ENCODE measurements at regions not wholly inside any gene's neighbourhood (a gene's known extent, or its start where the extent isn't known, plus 50 kb on each side); places are given as distances from the start of the nearest gene placed in this dataset.

DNA sequence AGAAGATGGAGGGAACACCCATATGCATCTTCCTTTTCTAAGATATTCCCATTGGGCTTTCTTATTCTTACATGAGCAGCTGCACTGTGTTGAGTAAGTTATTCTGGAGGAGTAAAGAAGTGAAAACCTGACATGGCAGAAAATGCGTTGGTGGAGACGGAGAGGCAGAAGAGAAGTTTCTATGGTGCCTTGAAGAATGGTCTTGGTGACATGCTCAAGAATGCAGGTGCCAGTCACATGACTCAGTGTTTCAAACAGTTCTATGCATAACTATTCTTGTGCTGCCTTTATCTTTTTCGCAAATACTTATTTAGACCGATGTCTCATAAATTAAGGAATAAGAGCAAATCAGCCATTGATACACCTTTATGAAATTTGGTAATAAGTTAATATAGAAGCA, 377.8 kb upstream of the IRX2 start:
- DNase-seq, result no peak

DNA sequence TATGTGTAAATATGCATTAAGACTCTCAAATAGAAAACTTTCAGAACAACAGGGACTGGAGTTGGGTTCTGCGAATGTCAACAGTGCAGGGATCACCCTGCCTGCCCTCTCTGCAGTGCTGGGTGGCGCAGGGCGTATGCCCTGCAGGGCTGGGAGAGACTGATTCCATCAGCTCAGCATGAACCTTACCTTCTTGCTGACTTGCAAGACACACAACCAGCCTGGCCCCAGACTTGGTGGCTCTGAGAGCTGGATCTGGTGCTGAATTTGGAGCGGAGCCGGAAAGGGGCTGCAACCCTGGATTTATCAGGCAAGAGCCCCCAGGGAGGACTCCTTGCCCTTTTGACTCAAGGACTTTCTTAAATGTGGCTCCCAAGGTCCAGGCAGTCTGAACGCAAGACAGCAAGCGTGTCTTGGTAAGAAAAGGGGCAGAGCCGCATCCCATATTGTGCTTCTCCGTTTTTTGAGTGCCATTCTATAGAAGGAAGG, 376.0 kb upstream of the IRX2 start:
- DNase-seq, result no peak

DNA sequence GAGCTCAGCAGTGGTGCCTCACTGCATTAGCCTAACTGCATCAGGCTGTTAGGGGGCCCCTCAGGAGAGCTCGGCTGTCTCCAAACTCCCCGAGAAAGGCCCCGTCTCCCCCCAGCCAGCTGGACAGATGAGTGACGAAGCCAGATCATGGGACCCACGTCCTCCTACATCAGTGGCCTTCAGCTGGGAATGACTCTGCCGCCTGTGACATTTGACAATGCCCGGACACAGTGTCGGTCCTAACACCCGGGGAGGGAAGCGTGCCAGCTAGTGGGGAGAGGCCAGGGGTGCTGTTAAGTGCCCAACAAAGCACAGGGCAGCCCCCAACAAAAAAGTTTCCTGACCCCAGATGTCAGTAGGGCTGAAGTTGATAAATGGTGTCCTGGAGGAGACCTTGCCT, 375.2 kb upstream of the IRX2 start:
- no peak for DNase-seq

DNA sequence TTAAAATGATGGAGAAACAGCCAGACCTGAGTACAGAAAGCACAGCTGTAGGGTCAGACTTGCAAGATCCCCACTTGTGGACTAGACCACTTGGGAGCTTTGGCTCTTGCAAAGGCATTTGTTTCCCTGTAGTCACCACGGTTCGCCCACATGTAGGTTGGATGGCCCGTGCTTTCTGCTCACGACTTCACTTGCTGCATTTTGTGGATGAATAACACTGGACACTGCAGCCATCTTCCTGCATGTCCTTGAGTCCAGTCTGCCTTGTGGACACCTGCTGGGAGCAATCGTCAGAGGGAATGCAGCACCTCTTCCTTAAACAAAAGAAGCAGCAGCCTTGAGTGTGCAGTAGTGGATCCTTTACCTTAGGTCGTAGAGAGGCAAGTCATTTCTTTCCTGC, 372.9 kb upstream of the IRX2 start:
- DNase-seq, result no peak

DNA sequence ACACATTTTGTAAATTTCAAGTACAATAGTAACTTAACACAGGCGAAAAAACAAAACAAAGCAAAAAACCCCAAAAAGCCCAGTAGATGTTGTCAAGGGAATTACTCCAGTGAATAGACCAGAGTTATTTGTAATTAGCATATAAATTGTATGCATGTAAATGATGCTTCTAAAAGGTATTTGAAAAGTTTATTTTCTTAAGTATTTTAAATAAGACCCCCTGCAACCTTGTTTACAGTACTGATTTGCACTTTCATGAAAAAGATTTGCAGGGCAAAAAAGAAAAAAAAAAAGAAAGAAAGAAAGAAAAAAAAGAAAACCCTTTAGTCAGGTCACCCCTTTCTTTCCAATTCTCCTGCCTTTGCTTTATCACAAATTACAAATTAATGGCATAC, 372.3 kb upstream of the IRX2 start:
- DNase-seq, result no peak

DNA sequence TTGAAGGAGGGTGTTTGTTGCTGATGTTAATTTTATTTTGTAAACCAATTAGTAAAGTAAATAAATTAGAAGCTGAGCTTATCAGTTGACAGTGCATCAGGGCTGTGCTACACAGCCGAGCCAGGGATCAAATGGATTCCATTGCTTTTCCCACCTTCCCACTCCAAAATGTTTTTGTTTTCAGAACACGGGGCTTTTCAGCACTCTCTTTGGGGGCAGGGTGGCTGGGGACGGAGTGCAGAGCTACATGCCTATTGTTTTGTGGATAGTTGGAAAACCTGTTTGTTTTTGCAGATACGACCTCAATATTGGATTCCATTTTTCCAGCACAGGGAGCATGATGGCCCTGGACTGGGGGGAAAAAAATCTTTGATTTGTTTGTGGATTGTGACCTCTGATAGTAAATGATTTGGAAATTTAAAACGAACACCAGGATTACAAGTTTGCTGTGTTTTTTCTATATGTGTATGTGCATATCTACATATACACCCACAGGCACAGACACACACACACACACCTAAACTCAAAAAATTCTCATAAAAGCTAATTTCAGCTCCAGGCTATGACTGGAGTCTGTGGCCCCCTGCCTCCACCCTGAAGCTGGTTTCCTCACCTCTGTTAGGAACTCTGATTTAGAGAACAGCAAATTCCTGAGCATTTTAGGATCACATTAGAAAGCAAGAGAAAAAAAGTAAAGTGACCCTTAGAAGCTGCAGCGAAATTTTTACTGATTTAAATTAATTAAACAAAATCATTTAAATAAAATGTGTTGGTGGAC, 371.7 kb upstream of the IRX2 start:
- no peak for DNase-seq

DNA sequence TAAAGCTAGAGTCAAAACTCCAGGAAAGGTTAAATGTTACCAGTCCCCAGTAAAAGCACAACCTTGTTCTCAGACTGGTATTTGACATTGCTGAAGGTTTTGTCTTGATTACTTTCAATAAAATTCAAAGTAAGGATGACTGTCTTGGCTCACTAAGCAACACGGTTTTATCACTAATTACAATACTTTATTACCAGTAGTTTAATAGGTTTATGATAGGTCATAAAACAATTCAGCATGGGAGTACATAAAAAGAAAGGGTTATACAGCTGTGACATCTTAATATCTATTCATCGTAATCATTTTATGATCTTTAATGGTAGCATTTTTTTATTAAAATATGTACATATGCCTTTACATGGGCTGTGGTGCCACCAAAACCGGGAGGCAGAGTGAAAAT, 370.7 kb upstream of the IRX2 start:
- DNase-seq, result no peak

DNA sequence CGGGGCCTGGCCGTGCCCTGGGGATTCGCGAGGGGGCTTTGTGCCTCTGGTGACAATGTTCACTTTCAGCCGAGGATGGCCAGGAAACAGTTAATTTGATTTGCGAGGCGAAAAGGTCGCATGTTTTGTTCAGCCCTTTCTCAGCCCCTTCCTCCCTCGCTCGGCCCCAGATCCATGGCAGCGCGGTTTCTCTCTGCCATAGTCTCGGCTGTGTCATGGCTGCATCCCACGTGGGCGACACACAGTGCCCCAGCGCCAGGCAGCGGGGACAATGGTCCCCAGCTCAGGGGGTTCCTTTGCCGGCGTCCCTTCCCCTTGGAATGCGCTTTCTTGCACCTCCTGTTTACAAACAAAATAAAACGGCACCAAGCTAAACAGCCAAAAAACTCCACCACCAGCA, 370.3 kb upstream of the IRX2 start:
- DNase-seq, result no peak

DNA sequence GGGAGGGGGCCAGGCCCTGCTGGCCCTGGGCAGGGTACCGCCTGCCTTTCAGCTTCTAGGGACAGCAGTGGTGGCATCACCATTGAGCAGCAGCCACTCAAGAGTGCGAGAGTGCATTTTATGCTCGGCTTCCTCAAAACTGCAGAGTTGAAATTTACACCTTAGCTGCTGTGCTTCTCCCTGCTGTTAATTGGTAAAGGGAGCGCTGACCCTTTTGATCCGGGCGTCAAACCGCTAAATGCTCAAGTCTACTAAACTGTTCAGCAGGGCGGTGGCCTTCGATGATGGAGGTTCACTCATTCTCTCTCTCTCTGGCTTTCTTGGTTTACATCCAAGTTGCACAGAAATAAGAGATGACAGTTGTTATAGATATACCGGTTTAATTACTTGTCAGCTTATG, 368.6 kb upstream of the IRX2 start:
- no peak for DNase-seq

DNA sequence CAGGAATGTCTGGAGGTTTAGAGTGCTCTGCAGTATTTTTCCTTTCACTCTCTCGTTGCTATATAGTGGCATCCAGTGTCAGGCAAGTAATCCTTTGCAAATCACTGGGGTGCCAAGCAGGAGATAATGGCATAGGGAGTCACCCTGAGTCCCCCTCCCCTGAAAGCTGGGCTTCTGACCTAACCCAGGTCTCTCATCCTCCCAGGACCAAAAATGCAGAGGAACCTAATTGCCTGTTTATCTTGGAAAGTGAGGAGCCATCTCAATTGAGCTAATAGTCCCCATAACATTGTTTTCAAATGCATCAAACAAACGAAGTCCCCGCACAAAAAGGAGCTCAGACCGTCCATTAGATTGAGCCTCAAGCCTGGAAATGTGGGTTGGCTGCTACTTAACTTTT, 368.0 kb upstream of the IRX2 start:
- DNase-seq, result no peak

DNA sequence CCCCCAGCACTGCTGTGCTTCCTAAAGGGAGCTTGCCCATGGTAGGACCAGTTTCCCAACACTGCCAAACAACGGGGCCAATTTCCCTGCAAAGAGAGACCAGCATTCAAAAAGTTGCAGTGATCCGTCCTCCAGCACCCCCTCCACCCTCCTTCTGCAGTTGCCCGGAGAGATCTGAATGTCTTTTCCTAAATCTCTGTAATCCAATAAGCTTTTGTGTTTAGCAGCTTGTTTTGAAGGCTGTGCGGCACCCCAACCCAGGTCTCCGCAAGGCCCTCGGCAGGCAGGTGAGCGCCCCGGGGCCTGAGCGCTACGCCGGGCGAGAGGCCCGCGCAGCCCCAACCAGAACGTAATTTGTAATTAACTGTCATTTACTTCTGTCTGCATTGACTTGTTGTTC, 366.9 kb upstream of the IRX2 start:
- no peak for DNase-seq

DNA sequence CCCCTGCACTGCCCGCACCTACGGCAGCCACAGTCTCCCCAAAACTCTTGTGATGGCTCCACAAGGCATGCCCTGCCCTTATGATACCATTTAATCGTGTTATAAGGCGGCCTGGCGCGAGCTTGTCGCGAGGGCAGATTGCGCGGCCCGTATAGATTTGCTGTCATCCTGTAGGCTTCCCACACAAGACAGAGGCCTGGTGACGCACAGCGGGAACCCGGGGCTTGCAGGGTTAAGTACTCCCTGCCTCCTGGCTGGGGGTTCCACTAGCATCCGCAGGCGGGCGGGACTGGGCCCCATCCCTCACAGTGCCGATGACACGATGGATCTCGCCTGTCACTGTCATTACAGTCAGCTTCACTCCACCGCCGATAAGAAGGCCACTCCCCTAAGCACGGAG, 364.9 kb upstream of the IRX2 start:
- no peak for DNase-seq

DNA sequence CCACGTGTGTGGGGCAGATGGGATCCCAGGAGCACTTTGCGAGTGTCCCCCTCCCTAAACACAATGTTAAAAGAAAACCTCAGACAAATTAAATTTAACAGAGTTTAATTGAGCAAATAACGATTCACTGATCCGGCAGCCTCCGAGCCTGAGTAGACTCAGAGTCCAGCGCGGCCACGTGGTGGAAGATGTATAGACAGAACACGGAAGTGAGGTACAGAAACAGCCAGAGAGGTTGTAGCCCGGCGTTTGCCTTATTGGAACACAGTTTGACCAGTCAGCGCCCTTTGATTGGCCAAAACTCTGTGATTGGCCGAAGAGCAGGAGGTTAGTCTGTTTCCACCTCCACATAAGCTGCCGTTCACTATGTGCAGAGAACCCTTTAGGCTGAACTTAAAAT, 363.0 kb upstream of the IRX2 start:
- DNase-seq, result no peak

DNA sequence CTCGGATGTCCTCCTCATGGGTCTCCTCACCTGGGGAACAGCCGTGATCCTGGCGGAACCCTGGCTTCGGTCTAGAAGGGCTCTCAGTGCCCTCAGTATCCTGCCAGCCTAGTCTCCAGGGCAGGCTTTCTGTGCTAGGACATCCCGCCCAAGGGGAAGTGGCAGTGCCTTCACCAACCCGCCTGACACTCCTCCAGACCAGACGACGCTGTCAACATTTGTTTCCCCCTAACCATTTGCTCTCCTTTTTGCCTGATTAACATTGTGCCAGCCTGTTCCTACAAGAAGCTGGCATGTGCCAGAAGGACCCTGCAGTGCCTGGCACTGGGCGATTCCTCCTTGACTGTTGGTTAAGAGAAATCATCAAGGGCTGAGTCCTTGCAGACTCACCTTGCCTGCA, 358.9 kb upstream of the IRX2 start:
- no peak for DNase-seq

DNA sequence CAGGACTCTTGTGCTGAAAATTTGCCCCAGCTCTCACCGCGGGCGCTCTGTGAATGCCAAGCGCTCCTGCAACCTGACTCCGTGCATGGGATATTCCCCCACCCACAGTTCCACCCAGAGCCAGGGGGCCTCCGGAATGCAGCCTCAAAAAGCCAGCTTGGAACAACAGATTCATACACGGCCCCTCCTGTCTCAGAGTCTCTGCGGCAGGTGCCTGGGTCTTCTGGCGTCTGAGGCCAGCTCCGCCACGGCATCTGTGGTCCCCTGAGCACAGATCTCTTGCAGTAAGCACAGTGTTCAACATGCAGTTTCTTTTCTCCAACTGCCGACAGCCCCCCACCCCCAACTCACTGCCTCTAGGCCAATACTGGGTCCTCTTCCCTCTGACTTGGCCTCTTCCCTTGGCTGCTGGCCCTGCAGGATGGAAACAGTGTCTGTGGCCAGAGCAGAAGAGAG, 355.7 kb upstream of the IRX2 start:
- no peak for DNase-seq

DNA sequence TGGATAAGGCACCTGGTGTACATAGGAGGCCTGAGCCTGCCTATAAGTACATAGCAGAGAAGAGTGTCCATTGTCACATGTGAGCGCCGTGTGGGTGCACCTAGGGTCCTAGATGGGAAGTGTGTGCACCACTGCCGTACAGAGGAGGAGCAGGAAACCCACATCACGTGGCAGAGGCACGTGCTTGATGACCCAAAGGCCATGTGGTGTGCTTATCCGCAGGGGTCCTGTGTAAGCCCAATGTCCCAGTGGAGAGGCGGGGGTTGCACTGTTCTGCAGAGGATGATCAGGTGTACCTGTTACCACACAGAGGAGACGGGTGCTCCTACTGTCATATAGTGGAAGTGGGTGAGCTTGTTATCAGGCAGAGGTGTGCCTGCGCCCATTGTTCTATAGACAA, 354.1 kb upstream of the IRX2 start:
- DNase-seq, result no peak

DNA sequence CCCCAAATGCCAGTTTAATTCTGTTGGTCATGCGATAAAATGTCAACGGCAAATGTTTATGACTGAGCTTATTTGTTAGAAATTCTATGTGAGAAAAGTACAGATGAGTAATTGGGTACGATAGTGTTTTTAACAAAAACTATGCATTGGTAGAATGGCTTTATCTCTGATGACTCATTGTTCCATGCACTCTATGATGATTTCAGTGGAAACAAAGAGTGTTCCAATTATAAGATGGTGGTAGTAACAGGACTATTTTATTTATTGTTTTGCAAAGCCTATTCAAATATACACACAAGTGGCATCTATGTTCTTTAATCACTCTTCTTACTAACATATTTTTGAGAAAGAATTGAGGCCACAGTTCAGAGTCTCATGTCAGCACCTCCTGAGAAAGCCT, 353.7 kb upstream of the IRX2 start:
- DNase-seq, result no peak

DNA sequence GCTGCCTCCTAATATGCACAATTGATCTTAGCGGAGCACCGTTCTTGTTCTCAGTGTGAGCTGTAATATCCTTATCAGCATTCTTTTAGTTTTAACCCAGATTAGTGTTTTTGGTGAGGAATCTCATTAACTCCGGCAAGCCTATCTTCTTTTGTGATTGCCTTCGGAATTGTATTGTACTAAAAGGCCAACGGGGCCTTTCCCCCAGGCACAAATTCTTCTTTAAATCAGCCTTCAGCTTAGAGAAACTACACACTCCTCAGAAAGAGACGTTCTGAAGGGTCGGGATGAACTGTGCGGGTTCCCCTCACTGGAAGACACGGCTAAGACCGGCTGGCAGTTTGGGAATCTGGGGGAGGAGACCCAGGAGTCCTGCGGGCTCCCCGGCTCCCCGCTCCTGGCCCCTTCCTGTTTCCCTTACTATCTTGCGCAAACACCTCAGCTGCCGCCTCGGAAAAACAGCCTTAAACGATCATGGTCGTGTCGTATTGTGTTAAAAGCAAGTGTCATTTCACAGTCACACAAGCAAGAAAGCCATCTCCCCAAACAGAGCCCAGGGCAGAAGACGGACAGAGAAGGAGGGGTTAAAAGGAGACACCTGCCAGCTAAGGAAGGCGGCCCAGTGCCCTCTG, 353.1 kb upstream of the IRX2 start:
- no peak for DNase-seq

DNA sequence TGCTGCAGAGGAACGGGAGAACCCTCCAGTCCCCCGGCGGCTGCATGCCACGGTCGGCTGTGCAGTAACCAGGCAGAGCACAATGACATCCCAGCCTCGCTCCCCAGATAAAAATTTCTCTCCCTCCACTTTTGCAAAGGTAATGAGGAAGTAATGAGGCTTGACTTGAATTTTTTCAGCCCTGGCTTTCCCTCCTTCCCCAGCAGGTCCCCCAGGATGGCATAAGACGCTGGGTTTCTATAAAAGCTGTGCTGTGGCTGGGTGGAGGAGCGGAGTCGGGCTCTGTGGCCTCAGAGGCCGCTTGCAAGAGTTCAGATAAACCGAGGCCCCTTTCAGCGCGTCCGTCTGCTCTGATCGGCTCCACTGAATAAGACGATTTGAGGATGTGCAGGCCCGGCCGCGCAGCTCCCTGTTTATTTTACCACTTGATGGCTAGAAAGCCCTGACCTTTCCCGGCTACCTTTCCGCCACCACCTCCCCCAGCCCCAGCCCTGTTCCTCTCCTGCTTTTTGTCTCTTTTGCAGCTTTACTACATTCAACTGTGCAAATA, 351.9 kb upstream of the IRX2 start:
- no peak for DNase-seq

DNA sequence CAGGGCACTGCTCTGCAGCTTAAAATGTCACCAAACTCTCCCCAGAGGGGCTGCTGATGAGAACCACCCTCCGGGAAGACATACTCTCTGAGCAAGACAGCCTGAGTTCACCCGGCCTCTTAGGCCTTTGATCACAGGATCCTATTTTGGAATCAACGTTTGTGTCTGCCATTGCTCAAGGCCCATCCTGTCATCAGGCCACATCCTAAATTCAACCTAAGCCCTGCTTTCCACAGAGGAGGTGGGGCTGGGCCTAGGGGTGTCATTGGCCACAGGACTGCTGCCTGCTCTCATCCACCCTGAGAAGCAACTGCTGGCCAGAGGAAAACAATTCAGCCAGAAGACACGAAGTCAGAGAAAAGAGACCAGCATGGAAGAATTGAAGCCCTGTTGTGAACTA, 351.1 kb upstream of the IRX2 start:
- DNase-seq, result no peak

DNA sequence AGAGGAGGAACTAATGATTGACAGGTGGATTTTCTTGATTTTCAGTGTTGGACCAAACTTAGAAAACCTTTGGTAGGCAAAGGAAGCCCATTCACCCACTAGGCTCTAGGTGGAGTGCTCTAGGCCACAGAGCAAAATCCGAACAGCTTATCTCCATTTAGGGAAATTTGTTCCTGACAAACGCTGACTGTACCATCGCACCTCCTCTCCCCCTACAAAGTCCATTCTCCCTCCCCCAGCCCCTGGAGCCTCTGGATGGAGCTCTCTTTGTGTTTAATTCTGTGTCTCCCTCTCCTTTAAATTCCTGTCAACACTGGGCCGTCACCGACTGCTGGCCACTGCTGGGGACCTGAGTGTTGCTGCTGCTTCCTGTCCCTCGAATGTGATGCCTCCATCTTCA, 350.1 kb upstream of the IRX2 start:
- no peak for DNase-seq

DNA sequence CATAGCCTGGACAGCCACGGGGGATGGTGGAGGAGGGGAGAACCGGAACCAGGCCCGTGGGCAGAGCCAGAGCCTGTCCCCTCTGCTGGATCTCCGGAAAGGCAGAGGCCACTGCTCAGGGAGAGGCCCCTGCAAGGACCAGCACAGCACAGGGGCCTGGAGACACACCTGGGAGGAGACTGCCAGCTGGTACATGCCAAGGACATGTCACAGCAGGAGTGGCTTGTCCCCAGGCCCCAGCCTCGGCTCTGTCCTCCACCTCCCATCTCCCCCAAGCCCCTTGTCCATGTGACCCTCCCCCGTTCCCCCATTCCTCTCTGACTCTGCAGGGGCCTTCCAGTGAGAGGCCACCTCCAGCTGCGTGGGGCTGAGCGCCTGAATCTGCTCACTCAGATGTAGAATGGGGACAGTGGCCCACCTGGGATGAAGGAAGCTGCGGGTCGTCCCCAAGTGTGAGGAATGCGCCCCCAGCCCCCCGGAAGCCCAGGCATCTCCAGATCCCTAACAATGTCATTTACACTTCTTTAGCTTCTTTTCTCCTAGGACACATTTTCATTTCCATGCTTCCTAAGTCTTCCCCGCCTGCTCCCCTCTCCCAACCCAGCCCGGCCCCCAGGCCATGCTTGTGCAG, 349.6 kb upstream of the IRX2 start:
- no peak for DNase-seq

DNA sequence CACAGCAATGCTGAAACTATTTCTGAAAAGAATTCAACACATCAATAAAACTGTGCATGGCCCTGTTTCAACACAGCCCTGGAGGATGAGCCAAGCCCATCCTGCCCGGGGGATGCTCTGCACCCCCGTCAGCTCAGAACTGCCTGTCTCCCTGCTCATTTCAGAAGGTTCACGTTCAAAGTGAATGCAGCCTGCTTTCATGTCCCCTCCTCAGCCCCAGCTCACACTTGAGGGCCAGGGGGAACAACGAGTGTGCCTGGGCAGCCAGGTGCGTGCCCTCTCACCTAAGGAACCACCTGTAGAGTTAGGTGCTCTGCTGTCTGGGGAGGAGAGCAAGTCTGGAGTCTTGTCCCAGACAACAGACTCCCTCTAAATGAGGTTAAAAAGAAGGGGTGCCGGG, 348.5 kb upstream of the IRX2 start:
- no peak for DNase-seq

DNA sequence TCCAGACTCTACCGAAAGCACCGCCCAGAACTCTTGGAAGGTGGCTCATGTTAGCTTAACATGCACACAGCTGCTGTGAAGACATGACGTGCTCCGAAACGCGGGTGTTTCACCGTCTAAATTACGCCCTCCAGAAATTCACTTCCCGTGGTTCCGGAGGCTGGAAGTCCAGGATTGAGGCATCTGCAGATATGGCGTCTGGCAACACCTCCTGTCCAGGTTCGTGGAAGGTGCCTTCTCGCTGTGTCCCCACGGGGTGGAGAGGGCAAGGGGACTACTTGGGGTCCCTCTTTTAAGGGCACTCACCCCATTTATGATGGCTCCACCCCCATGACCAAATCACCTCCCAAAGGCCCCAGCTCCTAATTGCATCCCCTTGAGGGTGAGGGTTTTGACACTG, 348.0 kb upstream of the IRX2 start:
- DNase-seq, result no peak

Measured in activated CD4-positive, alpha-beta T cell treated with anti-CD3 and anti-CD28 coated beads for 4 hours (primary cell).